ENCODE measurements at regions not wholly inside any gene's neighbourhood (a gene's known extent, or its start where the extent isn't known, plus 50 kb on each side); places are given as distances from the start of the nearest gene placed in this dataset.

GRCh38 chr4:157964463-157964862 is 208.4 kb downstream of the GASK1B start:
- DNase-seq (ENCODE audit: low spot score) = no peak

GRCh38 chr4:157961229-157961990 is 211.4 kb downstream of the GASK1B start:
- DNase-seq (ENCODE audit: low spot score) = no peak

GRCh38 chr4:157957905-157958304 is 214.9 kb downstream of the GASK1B start:
- no peak for DNase-seq (ENCODE audit: low spot score)

DNA sequence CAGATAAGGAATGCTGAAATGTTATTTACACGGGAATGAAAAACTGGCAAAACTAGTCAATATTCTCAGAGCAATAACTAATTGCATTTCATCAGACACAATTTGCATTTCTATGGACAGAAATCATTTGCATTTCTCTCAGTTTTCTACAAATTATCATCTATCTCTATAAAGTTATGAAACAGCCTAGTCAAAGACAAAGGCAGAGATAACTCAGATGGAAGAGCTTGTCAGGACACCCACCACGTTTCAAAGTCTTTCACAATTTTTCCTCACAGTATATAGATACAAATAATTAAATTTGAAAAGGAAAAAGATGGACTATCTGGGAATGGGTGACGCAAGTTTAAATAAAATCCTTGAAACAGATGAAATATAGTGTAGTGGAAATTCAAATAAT is 230.8 kb downstream of the GASK1B start:
- DNase-seq (ENCODE audit: low spot score) = no peak

GRCh38 chr4:157934151-157934550 is 238.7 kb downstream of the GASK1B start:
- no peak for DNase-seq (ENCODE audit: low spot score)

DNA sequence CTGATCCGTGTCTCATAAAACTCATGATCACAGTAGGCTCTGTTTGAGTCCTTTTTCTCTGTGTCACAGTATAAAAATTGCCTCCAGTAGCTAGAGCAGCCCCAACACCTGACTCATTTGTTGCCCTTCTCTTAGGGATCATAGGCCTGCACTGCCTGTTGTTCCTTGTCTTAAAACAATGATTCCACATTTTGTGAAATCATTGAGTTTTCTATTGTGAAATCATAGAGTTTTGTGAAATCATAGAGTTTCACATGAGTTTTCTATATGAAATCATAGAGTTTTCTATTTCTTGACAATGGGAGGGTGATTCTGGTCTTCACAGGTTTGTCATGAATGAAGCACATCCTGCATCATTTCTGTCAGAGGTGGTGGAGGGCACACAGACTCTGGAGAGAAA is 239.9 kb downstream of the GASK1B start:
- no peak for DNase-seq (ENCODE audit: low spot score)

- DNase-seq (ENCODE audit: low spot score) = no peak
Measured at GRCh38 chr4:157929486-157929885, 243.3 kb downstream of the GASK1B start.

- no peak for DNase-seq (ENCODE audit: low spot score)
Measured at GRCh38 chr4:157918036-157918832, 254.6 kb downstream of the GASK1B start.

- DNase-seq (ENCODE audit: low spot score) = no peak
Measured at GRCh38 chr4:157912212-157912611, 260.6 kb downstream of the GASK1B start.

GRCh38 chr4:157911662-157912061 is 261.2 kb downstream of the GASK1B start:
- DNase-seq (ENCODE audit: low spot score) = no peak

- DNase-seq (ENCODE audit: low spot score) = no peak
Measured at GRCh38 chr4:157908691-157909090, 264.1 kb downstream of the GASK1B start.

DNA sequence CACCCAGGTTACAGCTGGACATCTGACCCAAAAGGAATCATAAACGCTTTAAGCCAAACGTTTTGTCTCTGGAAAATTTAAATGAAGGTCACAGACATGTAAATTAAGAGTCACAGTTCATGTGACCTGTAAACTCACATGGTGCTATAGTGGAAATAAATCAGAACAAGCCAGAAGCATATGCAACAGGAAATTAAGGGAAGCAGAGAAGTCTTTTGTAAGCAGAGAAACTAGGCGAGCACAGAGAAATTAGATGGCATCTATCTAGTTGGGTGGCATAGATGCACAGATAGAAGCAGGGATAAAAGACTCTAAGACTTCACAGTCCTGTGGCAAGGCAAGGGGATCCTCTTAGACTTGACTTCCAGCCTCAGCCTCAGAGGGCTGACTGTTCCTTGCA is 264.8 kb downstream of the GASK1B start:
- no peak for DNase-seq (ENCODE audit: low spot score)

GRCh38 chr4:157907226-157907946 is 265.4 kb downstream of the GASK1B start:
- no peak for DNase-seq (ENCODE audit: low spot score)

DNA sequence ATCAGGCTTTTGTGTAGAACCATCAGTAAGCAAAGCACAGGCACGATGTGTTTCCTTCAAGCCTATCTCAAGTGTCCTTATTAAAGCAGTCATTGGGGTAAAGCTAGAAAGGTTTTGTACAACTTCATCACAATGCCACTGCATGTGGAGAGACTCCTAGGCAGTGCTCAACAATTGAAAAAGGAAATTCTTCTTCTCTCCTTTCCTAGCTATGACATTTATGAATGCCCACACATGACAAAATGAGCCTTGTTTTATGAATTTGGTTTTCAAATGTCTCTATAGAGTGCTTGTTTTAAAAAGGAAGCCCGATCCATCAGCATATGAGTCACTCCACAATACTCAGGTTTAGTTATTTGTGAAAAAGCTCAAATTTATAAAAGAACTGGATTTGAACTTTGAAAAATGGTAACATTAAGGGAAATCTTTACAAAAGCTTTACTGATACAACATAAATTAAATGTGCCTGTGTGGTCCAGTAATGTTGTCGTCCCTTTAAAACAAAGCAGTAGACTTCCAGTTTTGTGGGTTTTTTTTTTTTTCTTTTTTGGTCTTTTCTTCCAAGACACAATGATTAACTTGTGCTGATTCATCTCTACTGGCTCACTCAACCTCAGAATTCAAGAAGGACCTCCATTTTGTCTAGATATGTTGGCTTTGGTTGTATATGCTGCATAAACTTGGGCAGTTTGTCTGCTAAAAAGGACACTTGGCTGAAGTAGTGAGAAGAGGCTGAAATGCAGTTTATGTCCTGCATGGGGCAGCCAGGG is 273.8 kb downstream of the GASK1B start:
- DNase-seq (ENCODE audit: low spot score) = no peak

DNA sequence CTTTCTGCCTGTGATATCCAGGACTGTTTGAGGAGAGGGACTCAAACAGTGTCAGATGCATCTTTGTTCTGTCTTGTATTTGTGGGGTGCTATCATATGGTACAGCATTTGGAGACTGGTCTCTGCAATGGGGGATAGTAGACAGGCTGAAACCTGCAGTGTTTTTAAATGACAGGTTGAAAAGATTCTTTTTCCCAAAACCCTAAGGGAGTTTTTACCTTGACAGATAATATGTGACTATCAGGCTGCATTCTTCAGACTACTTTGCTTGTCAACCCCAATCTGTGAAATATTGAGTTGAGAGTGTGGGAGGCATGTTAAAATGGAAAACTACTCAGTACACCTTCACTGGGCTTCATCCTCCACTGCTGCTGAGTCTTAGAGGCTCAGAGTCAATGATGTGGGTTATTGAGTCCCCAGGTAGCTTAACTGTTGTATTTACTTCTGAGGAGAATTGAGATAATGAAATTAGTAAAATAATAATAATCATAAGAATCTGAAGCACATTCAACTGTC is 274.9 kb downstream of the GASK1B start:
- no peak for DNase-seq (ENCODE audit: low spot score)

DNA sequence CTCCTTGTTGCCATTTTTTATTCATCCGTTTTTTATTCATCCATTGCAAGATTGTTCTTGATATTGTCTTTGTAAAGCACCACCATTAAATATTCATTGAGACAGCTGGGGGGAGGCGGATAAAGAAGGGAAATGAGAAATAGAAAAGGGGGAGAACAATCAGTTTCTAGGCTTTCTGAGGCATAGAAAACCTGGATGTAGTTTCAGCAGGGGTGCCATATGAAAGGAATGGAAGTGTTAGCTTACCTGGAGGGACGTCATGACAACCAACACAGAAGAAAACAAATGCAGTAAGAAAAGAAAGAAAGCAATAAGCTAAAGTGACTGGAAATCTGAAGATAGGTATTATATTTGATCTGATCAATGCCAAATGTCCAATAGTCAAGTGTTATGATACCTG is 276.1 kb downstream of the GASK1B start:
- DNase-seq (ENCODE audit: low spot score) = no peak

DNA sequence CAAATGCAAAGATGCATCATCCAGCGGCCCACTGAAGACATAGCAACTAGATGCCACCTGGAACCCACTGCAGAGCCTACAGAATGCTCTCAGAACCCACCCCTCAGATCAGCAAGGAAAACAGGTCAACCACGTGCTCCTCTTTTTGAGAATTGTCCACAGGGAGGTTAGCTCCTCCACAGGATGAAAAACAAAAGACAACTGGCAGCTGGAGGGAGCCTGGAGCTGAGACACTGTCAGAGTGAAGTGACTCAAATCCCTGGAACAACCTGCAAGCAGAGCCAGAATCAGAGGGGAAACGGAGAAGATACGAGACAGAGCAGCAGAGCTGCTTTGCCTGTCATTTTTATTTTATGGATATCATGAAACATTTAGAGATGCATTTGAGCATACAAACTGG is 277.6 kb downstream of the GASK1B start:
- DNase-seq (ENCODE audit: low spot score) = no peak

DNA sequence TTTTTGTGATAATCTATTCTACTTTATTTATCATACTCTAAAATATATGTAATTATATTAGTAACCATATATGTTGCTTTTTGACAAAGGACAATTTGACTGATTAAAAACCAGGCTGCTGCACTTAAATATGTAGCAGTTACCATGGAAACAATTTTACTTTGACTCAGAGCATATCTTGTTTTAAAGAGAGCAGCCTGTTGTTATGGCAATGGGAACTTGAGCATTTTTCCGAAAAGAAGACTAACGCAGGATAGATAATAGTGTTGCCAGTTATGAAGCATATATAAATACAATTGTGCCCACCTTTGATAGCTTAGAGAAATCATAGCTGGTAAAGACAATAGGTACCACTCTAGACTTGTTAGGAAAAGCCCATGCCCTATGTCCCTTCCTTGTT is 283.0 kb downstream of the GASK1B start:
- DNase-seq (ENCODE audit: low spot score) = no peak

DNA sequence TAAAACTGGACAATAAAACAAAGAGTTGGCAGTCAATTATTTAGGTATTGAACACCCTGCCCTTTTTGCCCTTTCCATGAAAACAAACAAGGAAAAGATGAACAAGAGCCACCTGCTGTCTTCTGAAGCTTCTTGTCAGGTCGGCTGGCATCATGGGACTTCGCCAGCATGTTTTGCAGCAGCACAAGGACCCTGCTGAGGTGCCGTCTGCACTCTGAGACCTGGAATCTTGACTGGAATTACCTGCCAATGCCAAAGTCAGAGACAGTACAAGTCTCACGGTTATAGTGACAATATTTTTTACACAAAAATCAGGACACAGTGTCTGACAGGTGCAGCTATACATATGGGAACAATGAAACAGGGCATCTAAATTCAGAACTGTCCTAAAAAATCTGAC is 284.5 kb downstream of the GASK1B start:
- DNase-seq (ENCODE audit: low spot score) = no peak

- DNase-seq (ENCODE audit: low spot score) = no peak
Measured at GRCh38 chr4:157887316-157887715, 285.5 kb downstream of the GASK1B start.

DNA sequence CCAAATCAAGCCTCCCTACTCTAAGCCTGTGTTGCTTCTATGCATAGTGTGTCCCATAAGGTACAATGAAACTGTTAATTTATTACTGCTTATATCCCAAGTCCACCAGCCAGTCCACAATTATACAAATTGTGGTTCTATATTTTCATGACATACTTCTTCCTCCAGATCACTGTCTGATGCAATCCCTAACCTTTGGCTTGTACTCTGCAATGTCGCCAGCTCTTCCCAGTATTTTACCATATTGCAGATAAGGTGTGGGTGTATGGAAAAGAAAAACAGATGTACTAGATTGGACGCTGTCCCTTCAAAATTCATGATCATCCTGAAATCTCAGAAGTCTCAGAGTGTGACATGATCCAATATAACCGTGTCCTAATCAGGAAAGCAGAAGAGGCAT is 286.2 kb downstream of the GASK1B start:
- DNase-seq (ENCODE audit: low spot score) = no peak

DNA sequence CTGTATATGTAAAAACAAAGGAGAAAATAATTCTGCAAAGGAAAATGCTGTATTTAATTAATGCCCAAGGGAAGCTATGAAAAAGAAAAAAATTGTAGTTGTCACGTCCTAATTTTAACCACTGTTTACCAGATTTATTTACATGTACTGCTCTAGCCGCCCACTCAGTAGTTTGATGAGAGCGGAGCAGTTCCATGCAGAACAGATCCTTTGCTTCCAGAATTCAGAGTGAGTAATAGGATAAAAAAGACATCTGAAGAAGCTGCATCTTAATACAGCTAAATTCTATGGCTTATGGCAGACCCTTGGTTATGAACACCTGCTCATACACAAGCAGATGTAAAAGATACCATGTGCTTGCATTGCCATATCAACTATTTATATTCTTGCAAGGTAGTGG is 287.0 kb downstream of the GASK1B start:
- no peak for DNase-seq (ENCODE audit: low spot score)
